Loucy (cell line): ENCODE measurements at regions not wholly inside any gene's neighbourhood (a gene's known extent, or its start where the extent isn't known, plus 50 kb on each side); places are given as distances from the start of the nearest gene placed in this dataset.
A peak's percentile ranks its signal among the peaks of the same experiment; 100 is the strongest.

Experiments
- H2AFZ ChIP-seq: fragments of 200-600 bp; sonication (generic); 2 replicates; pipeline ENCODE4 v1.6.0; 2016; ENCODE audit warnings: antibody characterized with exemption, mild to moderate bottlenecking, low read length, moderate library complexity
- H3F3A ChIP-seq: fragments of 200-600 bp; 2 replicates; pipeline ENCODE4 v1.6.0; 2016; ENCODE audit warnings: antibody characterized with exemption, low read depth, mild to moderate bottlenecking
- H3K27me3 ChIP-seq: fragments of 200-600 bp; sonication (generic); 2 replicates; pipeline ENCODE4 v1.6.1; 2014; ENCODE audit warnings: low read length, mild to moderate bottlenecking; ENCODE audit not compliant: insufficient read depth, poor library complexity, severe bottlenecking
- H3K36me3 ChIP-seq: fragments of 200-600 bp; sonication (generic); 2 replicates; pipeline ENCODE4 v1.6.1; 2016; ENCODE audit warnings: low read length; ENCODE audit not compliant: insufficient read depth
- H3K4me1 ChIP-seq: fragments of 200-600 bp; sonication (generic); 2 replicates; pipeline ENCODE4 v1.5.1; 2014; ENCODE audit warnings: low read length, mild to moderate bottlenecking; ENCODE audit not compliant: insufficient read depth, poor library complexity, severe bottlenecking
- H3K4me2 ChIP-seq: fragments of 200-600 bp; sonication (generic); 2 replicates; pipeline ENCODE4 v1.6.0; 2014; ENCODE audit warnings: antibody characterized with exemption, low read length, low read depth, mild to moderate bottlenecking; ENCODE audit not compliant: poor library complexity, severe bottlenecking
- H3K4me3 ChIP-seq: fragments of 200-600 bp; sonication (generic); 2 replicates; pipeline ENCODE4 v1.5.1; 2014; ENCODE audit warnings: low read length, mild to moderate bottlenecking, mixed read lengths; ENCODE audit not compliant: poor library complexity, severe bottlenecking
- H3K79me2 ChIP-seq: fragments of 200-600 bp; sonication (generic); 2 replicates; pipeline ENCODE4 v1.6.1; 2014; ENCODE audit warnings: low read length; ENCODE audit not compliant: insufficient read depth
- H3K9ac ChIP-seq: fragments of 200-600 bp; sonication (generic); 2 replicates; pipeline ENCODE4 v1.6.0; 2014; ENCODE audit warnings: mild to moderate bottlenecking, low read depth, low read length, moderate library complexity; ENCODE audit not compliant: poor library complexity, severe bottlenecking
- H3K9me2 ChIP-seq: fragments of 200-600 bp; sonication (generic); replicated peaks from 2 replicates; pipeline ENCODE4 v1.6.1; 2016; ENCODE audit warnings: low read depth, low read length, mixed read lengths
- H3K9me3 ChIP-seq: fragments of 200-600 bp; sonication (generic); 2 replicates; pipeline ENCODE4 v1.6.1; 2014; ENCODE audit warnings: mild to moderate bottlenecking, antibody characterized with exemption, low read length, low read depth; ENCODE audit not compliant: insufficient read depth
- H4K20me1 ChIP-seq: fragments of 200-600 bp; sonication (generic); 2 replicates; pipeline ENCODE4 v1.6.0; 2014; ENCODE audit warnings: antibody characterized with exemption, low read length, mild to moderate bottlenecking; ENCODE audit not compliant: insufficient read depth, poor library complexity, severe bottlenecking
- CTCF ChIP-seq: fragments of 200-600 bp; sonication (generic); conservative IDR thresholded peaks from 2 replicates; pipeline ENCODE4 v1.5.1; 2014; ENCODE audit warnings: mild to moderate bottlenecking, antibody characterized with exemption, low read length
- EZH2phosphoT487 ChIP-seq: fragments of 200-600 bp; IDR thresholded peaks from 2 replicates; pipeline ENCODE4 v1.6.1; 2018; ENCODE audit warnings: antibody characterized with exemption, mild to moderate bottlenecking, moderate library complexity, borderline replicate concordance

- no peak overlapping the region for H2AFZ ChIP-seq
These were observed 116.0 kb downstream of the TENT4A start for GRCh38 chr5:6829150-6829784.

GRCh38 chr5:6830643-6831239 is 117.5 kb downstream of the TENT4A start:
- H4K20me1 ChIP-seq = no peaks in the 10 kb centered on the region
- H3K9me3 ChIP-seq = no peaks in the 10 kb centered on the region
- H3K36me3 ChIP-seq = no peaks in the 10 kb centered on the region
- no peaks in the 10 kb centered on the region for H3K79me2 ChIP-seq
- H3K4me1 ChIP-seq = peaks cover 21% of the 10 kb centered on the region
- H3K9me2 ChIP-seq = no peaks in the 10 kb centered on the region
- H3F3A ChIP-seq = no peaks in the 10 kb centered on the region
- H3K4me2 ChIP-seq = no peak overlapping the region
- H3K4me3 ChIP-seq = no peak overlapping the region
- H2AFZ ChIP-seq = no peak overlapping the region
- TF ChIP-seq CTCF = no peak
- TF ChIP-seq EZH2phosphoT487 = no peak
- H3K9ac ChIP-seq = no peak overlapping the region
- no peaks in the 10 kb centered on the region for H3K27me3 ChIP-seq

More at GRCh38 chr5:6829150-6829784, 116.0 kb downstream of the TENT4A start:
- Histone ChIP-seq H3K79me2 (no peaks in the 10 kb centered on the region), H3K4me1 (peaks cover 21% of the 10 kb centered on the region), H3K9me2 (no peaks in the 10 kb centered on the region), H3K9me3 (no peaks in the 10 kb centered on the region), H3K4me2 (no peak overlapping the region), H3K4me3 (no peak overlapping the region), H3K36me3 (no peaks in the 10 kb centered on the region), H4K20me1 (no peaks in the 10 kb centered on the region), H3F3A (no peaks in the 10 kb centered on the region), H3K27me3 (no peaks in the 10 kb centered on the region), H3K9ac (no peak overlapping the region)
- no peak for TF ChIP-seq CTCF
- no peak for TF ChIP-seq EZH2phosphoT487

- no peak overlapping the region for H3K4me3 ChIP-seq
These were observed 118.7 kb downstream of the TENT4A start for GRCh38 chr5:6831678-6832671.

More at GRCh38 chr5:6831678-6832671, 118.7 kb downstream of the TENT4A start:
- Histone ChIP-seq H3K9me3 (no peaks in the 10 kb centered on the region), H2AFZ (no peak overlapping the region), H3K4me1 (peaks cover 21% of the 10 kb centered on the region), H3K9me2 (no peaks in the 10 kb centered on the region), H3K79me2 (no peaks in the 10 kb centered on the region), H4K20me1 (no peaks in the 10 kb centered on the region), H3F3A (no peaks in the 10 kb centered on the region), H3K9ac (no peak overlapping the region), H3K36me3 (no peaks in the 10 kb centered on the region), H3K4me2 (peak overlapping the region; percentile 44), H3K27me3 (no peaks in the 10 kb centered on the region)
- no peak for TF ChIP-seq EZH2phosphoT487
- TF ChIP-seq CTCF = peak; percentile 21; the same call in 1 of the 2 replicates
